GM19395 (cell line): ENCODE measurements at regions not wholly inside any gene's neighbourhood (a gene's known extent, or its start where the extent isn't known, plus 50 kb on each side); places are given as distances from the start of the nearest gene placed in this dataset.
A peak's percentile ranks its signal among the peaks of the same experiment; 100 is the strongest.
"Not testable (repeated sequence)": the region's sequence is repeated elsewhere in the genome, so short reads cannot be mapped to it uniquely, and the experiment has no call there.

ENCODE experiments used
- ATAC-seq: cut with Tn5 transposase; IDR thresholded peaks from one replicate; pipeline ENCODE4 v1.9.1; 2021; ENCODE audit warnings: mild to moderate bottlenecking, moderate library complexity; ENCODE audit not compliant: unreplicated experiment

- no peak for ATAC-seq
Measured at GRCh38 chr13:54004026-54004699, 975.5 kb downstream of the OLFM4 start.

- no peak for ATAC-seq
Measured at GRCh38 chr13:54016542-54016941, 987.9 kb downstream of the OLFM4 start.

- ATAC-seq: no peak
Measured at GRCh38 chr13:54018485-54018884, 989.9 kb downstream of the OLFM4 start.

GRCh38 chr13:54029226-54029625, 1000.6 kb downstream of the OLFM4 start:
- peak; percentile 99 for ATAC-seq

GRCh38 chr13:54029720-54030119, 1001.1 kb downstream of the OLFM4 start:
- no peak for ATAC-seq

GRCh38 chr13:54033323-54033861, 1004.8 kb downstream of the OLFM4 start:
- ATAC-seq: no peak

- ATAC-seq: no peak
Measured at GRCh38 chr13:54034047-54034446, 1005.4 kb downstream of the OLFM4 start.

GRCh38 chr13:54057416-54057815, 1028.8 kb downstream of the OLFM4 start:
- not testable (repeated sequence) for ATAC-seq

GRCh38 chr13:54069958-54070357, 1041.3 kb downstream of the OLFM4 start:
- ATAC-seq: not testable (repeated sequence)

GRCh38 chr13:54077569-54077968, 1049.0 kb downstream of the OLFM4 start:
- no peak for ATAC-seq

GRCh38 chr13:54078271-54078870, 1049.8 kb downstream of the OLFM4 start:
- ATAC-seq: no peak

GRCh38 chr13:54082309-54082708, 1053.7 kb downstream of the OLFM4 start:
- not testable (repeated sequence) for ATAC-seq

GRCh38 chr13:54091884-54092283, 1063.3 kb downstream of the OLFM4 start:
- no peak for ATAC-seq

GRCh38 chr13:54092686-54093085, 1064.1 kb downstream of the OLFM4 start:
- no peak for ATAC-seq

GRCh38 chr13:54110597-54110996, 1082.0 kb downstream of the OLFM4 start:
- no peak for ATAC-seq

- no peak for ATAC-seq
Measured at GRCh38 chr13:54124700-54125099, 1096.1 kb downstream of the OLFM4 start.

- not testable (repeated sequence) for ATAC-seq
Measured at GRCh38 chr13:54130931-54131330, 1102.3 kb downstream of the OLFM4 start.

GRCh38 chr13:54131433-54131832, 1102.8 kb downstream of the OLFM4 start:
- ATAC-seq: not testable (repeated sequence)

- ATAC-seq: not testable (repeated sequence)
Measured at GRCh38 chr13:54132127-54132526, 1103.5 kb downstream of the OLFM4 start.

- ATAC-seq: not testable (repeated sequence)
Measured at GRCh38 chr13:54132720-54133119, 1104.1 kb downstream of the OLFM4 start.

GRCh38 chr13:54133746-54134145, 1105.1 kb downstream of the OLFM4 start:
- no peak for ATAC-seq

GRCh38 chr13:54144828-54145227, 1116.2 kb downstream of the OLFM4 start:
- ATAC-seq: no peak
